ENCODE measurements at regions not wholly inside any gene's neighbourhood (a gene's known extent, or its start where the extent isn't known, plus 50 kb on each side); places are given as distances from the start of the nearest gene placed in this dataset.

GRCh38 chr19:28876609-28877123 lies 336.3 kb downstream of the UQCRFS1 start:
- DNase-seq: no peak

- no peak for DNase-seq
Measured at GRCh38 chr19:28874742-28875141, 338.2 kb downstream of the UQCRFS1 start.

GRCh38 chr19:28873301-28873700 lies 339.6 kb downstream of the UQCRFS1 start:
- DNase-seq: no peak

- DNase-seq: no peak
Measured at GRCh38 chr19:28871099-28871725, 341.7 kb downstream of the UQCRFS1 start.

- DNase-seq: no peak
Measured at GRCh38 chr19:28869459-28869858, 343.5 kb downstream of the UQCRFS1 start.

- no peak for DNase-seq
Measured at GRCh38 chr19:28868836-28869235, 344.1 kb downstream of the UQCRFS1 start.

GRCh38 chr19:28867978-28868377 lies 345.0 kb downstream of the UQCRFS1 start:
- DNase-seq: no peak

GRCh38 chr19:28864577-28865042 lies 348.3 kb downstream of the UQCRFS1 start:
- no peak for DNase-seq

GRCh38 chr19:28864024-28864503 lies 348.9 kb downstream of the UQCRFS1 start:
- no peak for DNase-seq

- no peak for DNase-seq
Measured at GRCh38 chr19:28862238-28862637, 350.7 kb downstream of the UQCRFS1 start.

GRCh38 chr19:28859811-28860210 lies 353.1 kb downstream of the UQCRFS1 start:
- DNase-seq: no peak

GRCh38 chr19:28858933-28859332 lies 354.0 kb downstream of the UQCRFS1 start:
- DNase-seq: no peak

GRCh38 chr19:28857967-28858366 lies 355.0 kb downstream of the UQCRFS1 start:
- DNase-seq: no peak

GRCh38 chr19:28855216-28855615 lies 357.7 kb downstream of the UQCRFS1 start:
- no peak for DNase-seq

GRCh38 chr19:28847468-28847867 lies 365.5 kb downstream of the UQCRFS1 start:
- no peak for DNase-seq

GRCh38 chr19:28846094-28846812 lies 366.7 kb downstream of the UQCRFS1 start:
- no peak for DNase-seq

- no peak for DNase-seq
Measured at GRCh38 chr19:28843761-28844492, 369.0 kb downstream of the UQCRFS1 start.

- DNase-seq: no peak
Measured at GRCh38 chr19:28841531-28841930, 371.4 kb downstream of the UQCRFS1 start.

GRCh38 chr19:28840891-28841290 lies 372.1 kb downstream of the UQCRFS1 start:
- DNase-seq: no peak

- no peak for DNase-seq
Measured at GRCh38 chr19:28839455-28839854, 373.5 kb downstream of the UQCRFS1 start.

GRCh38 chr19:28838909-28839308 lies 374.0 kb downstream of the UQCRFS1 start:
- DNase-seq: no peak

GRCh38 chr19:28836421-28836820 lies 376.5 kb downstream of the UQCRFS1 start:
- DNase-seq: no peak

GRCh38 chr19:28834996-28835395 lies 378.0 kb downstream of the UQCRFS1 start:
- no peak for DNase-seq

- DNase-seq: no peak
Measured at GRCh38 chr19:28831462-28831861, 381.5 kb downstream of the UQCRFS1 start.
